GM10847 (cell line): ENCODE measurements at regions not wholly inside any gene's neighbourhood (a gene's known extent, or its start where the extent isn't known, plus 50 kb on each side); places are given as distances from the start of the nearest gene placed in this dataset.

Experiments
- POLR2A ChIP-seq: IDR thresholded peaks from 2 replicates; pipeline ENCODE4 v1.6.1; 2011; ENCODE audit not compliant: insufficient read length; ENCODE audit errors: extremely low read depth

DNA sequence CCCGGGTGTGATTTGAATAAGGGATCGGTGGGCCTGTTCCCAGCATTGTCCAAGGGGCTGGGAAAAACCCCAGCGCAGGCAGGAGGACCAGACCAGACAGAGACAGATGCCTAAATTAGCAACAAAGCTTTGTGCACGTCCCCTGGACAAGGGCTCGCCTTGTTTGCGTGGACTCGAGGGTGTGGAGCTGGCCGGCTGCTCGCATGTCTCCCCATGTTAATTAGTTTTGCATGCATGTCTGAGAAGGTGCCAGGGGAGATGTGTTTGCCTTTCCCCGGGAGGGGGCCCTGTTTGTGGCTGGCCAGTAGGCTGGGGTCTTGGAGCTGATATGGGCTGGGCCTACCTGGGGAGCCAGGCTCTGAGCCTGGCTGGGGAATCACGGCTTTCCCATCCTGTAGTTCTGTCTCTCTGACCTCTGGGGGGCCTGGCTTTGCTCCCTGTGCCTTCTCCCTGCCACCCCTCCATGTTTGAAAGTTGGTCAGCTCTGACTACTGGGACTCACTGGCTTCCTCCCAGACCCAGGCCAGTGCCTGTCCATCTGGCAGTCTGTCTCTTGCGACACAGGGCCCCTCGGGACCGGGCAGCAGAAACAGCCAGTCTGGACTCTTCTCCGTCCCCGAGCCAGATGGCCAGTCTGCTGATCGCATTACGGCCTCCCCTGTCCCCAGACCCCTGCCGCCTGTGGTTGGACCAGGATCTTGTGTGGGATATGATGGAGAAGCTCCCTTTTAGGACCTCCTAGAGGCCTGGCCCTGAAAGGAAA is 55.4 kb upstream of the POLG start:
- TF ChIP-seq POLR2A, result no peak

DNA sequence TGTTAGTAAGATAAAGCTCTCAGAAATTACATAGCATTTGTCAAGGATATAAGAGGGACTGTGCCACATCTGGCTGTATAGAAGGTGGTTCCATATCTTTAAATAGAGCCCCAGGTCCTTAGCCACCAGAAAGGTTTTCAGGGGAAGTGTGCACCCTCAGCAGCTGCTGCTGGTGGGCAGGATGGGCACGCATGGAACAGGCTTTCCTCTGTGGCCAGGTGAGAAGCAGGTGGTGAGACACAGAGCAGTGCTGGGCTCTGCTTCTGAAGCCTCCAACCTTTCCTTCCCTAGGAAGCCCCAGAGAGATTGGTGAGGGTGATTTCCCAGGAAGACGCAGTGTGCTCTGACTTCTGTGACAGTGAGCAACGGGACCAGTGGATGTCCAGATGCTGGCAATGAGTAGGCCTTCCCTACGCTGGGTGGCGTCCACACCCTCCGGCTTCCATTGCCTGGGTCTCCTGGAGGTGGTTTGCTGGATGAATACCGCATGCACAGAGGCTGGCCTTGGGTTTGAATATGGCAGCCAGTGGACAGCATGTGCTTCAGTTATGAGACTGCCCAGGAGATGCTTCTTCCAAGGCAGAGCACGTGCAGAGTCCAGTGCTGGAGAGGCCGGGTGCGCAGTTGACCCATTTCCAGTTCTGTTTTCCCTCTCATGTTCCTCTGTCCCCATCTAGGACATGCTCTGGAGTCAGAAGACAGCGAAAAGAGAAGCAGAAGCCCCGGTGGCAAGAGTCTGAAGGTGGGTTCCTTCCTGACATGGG is 52.7 kb upstream of the POLG start:
- no peak for TF ChIP-seq POLR2A

DNA sequence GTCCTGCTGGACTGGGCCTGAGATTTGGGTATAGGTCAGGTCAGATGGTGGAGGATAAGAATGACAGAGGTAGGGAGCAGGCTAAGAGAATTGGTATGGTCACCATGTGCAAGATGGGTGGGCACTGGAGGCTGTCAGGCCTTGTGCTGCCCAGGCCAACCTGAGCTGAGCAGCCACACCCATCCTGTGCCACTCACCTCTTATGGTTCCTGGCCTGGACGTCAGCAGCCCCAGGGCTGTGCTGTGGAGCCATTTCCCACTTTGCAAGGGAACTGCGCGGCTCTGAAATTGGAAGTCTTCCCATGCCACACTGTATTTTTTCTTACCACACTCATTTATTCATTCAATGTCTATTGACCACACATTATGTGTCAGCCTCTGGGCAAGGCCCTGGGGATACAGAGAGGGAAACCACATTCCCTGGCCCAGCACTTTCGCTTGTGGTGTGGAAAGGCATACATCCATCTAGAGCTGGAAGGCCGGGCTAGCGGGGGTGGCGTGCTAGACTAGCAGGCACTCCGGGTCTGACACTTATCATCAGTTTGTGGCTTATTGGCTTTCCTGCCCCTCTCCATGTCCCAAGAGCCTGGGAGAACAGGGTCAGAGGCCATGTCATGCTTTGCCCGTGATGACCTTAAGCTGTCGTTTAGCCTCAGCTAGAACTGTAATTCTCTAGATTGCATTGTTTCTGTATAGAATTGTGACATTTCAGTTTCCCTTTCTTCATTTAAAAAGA is 51.1 kb upstream of the POLG start:
- no peak for TF ChIP-seq POLR2A
